SK-N-SH (cell line): ENCODE measurements at regions not wholly inside any gene's neighbourhood (a gene's known extent, or its start where the extent isn't known, plus 50 kb on each side); places are given as distances from the start of the nearest gene placed in this dataset.

Experiments
- CHD2 ChIP-seq: fragments of 150-350 bp; IDR thresholded peaks from 2 replicates; pipeline ENCODE4 v1.6.1; 2018; ENCODE audit warnings: low read length; ENCODE audit not compliant: partially characterized antibody
- CTCF ChIP-seq: fragments of 200-600 bp; sonication (generic); IDR thresholded peaks from 2 replicates; pipeline ENCODE4 v1.6.1; 2017; ENCODE audit warnings: antibody characterized with exemption, mild to moderate bottlenecking, moderate library complexity
- EP300 ChIP-seq, 2 experiments: IDR thresholded peaks; 2 replicates each; pipeline versions ENCODE4 v1.4.0 to v1.6.1; 2012; ENCODE audit warnings: borderline replicate concordance in 1 of 2, low read depth in 1 of 2, low read length in 1 of 2
- EZH2phosphoT487 ChIP-seq: fragments of 200-600 bp; sonication (generic); IDR thresholded peaks from 2 replicates; pipeline ENCODE4 v1.6.1; 2017; ENCODE audit warnings: low read depth, mixed run types, mild to moderate bottlenecking, antibody characterized with exemption, moderate library complexity, borderline replicate concordance
- FOSL2 ChIP-seq: IDR thresholded peaks from 2 replicates; pipeline ENCODE4 v1.4.0; 2012; ENCODE audit warnings: low read depth, mild to moderate bottlenecking, moderate library complexity, borderline replicate concordance
- FOXM1 ChIP-seq: IDR thresholded peaks from 2 replicates; pipeline ENCODE4 v1.4.0; 2012; ENCODE audit warnings: low read depth, mild to moderate bottlenecking
- JUND ChIP-seq: IDR thresholded peaks from 2 replicates; pipeline ENCODE4 v1.4.0; 2012
- MEF2A ChIP-seq: IDR thresholded peaks from 2 replicates; pipeline ENCODE4 v1.4.0; 2012; ENCODE audit warnings: low read depth, borderline replicate concordance
- RFX5 ChIP-seq: IDR thresholded peaks from 2 replicates; pipeline ENCODE4 v1.6.1; 2012; ENCODE audit warnings: mild to moderate bottlenecking, improper control_type of control experiment, low read length
- USF1 ChIP-seq: IDR thresholded peaks from 2 replicates; pipeline ENCODE4 v1.4.0; 2012; ENCODE audit warnings: low read depth, borderline replicate concordance
- YY1 ChIP-seq: IDR thresholded peaks from 2 replicates; pipeline ENCODE4 v1.4.0; 2012; ENCODE audit warnings: low read depth, mild to moderate bottlenecking
- TF ChIP-seq, protein P1 (sequence below): IDR thresholded peaks from 2 replicates; pipeline ENCODE4 v1.4.0; 2012; ENCODE audit warnings: low read depth

- TF ChIP-seq JUND (no peak), EP300 (IDR thresholded peaks at IDR 0.05; ENCODE audit: borderline replicate concordance in 1 of 2, low read depth in 1 of 2, low read length in 1 of 2) (no peak), CTCF (no peak), USF1 (no peak), EZH2phosphoT487 (no peak), MEF2A (no peak), FOXM1 (no peak), YY1 (no peak), CHD2 (no peak), RFX5 (no peak), FOSL2 (no peak)
- TF ChIP-seq, protein P1, sequence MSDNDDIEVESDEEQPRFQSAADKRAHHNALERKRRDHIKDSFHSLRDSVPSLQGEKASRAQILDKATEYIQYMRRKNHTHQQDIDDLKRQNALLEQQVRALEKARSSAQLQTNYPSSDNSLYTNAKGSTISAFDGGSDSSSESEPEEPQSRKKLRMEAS = no peak
These were observed 590.4 kb upstream of the PTGER4 start for GRCh38 chr5:40089269-40089668.
